Epidermal melanocyte (primary cell): ENCODE measurements at regions not wholly inside any gene's neighbourhood (a gene's known extent, or its start where the extent isn't known, plus 50 kb on each side); places are given as distances from the start of the nearest gene placed in this dataset.

Experiments used
- DNase-seq: peaks from one replicate; pipeline ENCODE4 v3.0.0; 2011; ENCODE audit warnings: low spot score; ENCODE audit not compliant: insufficient read length

GRCh38 chr2:41464395-41464794 lies 583.4 kb upstream of the PKDCC start:
- no peak for DNase-seq

GRCh38 chr2:41475959-41476358 lies 571.9 kb upstream of the PKDCC start:
- no peak for DNase-seq

DNA sequence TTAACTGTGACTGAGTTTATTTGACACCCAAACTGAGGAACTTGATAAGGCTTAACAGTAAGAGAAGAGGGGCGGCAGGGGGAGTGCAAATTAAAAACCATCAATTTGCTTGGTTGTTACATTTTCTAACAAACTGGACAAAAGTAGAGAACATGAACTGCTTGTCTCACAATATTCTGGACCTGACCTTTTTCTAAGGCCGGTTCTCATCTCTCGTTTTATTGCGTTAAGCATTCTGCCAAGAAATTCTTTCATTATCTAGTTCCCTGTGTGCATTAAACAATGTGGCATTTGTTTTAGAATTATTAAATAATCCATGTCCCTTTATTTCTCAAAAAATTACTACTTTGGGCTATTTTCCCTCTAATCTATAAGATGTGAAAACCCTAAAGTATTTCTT lies 565.2 kb upstream of the PKDCC start:
- DNase-seq, result no peak

DNA sequence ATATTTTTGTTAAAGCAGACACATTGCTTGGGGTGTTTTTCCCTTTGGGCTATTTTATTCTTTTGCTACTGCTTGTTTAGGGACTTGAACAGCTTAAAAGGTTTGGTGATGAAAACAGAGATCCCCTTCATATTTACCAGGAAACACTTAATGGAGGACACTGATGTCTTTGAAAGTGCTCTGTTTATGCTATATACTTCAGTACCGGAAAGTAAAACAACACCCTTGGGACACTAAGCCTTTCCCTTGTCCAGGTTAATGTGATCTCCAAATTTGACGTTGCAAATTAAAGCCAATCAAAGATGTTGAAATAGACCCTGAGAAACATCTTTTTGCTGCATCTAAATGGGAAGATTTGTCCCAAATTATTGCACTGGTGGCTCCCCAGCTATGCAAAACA lies 564.6 kb upstream of the PKDCC start:
- DNase-seq, result no peak

DNA sequence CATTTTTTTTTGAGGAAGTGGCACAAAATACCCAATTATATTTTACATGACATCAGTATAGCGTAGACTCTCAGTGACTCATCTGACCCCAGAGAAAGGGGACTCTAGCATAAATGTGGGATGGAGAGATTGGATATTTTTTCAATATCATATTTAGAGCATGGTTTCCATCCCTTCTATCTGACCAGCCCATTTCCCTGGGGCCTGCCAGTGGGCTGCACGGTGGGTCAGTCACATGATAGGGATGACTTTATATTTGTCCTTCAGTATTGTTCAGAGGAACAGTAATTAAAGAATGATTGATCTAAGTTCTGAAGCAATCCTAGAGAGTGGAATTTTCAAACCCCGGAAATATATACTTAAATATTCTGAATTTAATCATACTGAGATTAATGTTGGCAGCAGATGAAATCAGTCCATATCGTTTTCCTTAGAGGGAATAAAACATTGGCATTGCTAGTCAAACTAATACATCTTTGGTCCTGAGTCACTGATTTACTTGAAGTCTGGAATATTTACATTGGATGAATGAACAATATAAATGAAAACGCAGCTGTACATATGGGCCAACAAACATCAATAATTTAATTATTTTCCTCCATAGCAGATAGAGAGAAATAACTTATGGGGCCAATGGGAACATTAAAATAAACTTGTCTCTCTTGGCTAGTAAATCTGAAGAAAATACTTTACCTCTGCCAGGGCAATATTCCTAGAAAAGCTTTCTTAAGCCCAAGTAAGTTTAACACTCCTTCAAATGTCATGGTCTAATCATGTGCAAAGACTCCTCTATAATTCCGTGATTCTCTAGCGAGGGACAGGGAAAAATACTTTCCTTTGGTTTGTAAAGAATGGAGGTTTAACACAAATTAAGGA lies 563.6 kb upstream of the PKDCC start:
- no peak for DNase-seq

GRCh38 chr2:41484858-41485234 lies 563.0 kb upstream of the PKDCC start:
- DNase-seq, result no peak

DNA sequence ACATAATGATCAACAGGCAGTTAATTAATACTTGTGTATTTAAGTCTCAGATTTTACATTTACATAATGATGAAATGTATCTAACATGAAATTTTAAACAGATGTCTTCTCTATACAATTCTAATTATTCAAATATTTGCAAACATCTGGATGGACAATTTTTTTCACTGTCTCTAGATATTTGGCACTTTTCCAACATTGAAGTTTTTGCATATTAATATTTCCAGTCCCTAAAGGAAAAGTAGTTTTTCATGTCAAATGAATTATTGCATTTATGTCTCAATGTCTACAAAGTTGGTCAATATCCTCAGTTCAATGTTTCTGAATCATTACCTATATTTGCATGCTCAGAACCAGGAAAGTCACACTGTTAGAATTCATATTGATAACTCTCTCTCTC lies 560.9 kb upstream of the PKDCC start:
- DNase-seq, result no peak

GRCh38 chr2:41488888-41489287 lies 558.9 kb upstream of the PKDCC start:
- DNase-seq, result no peak

- no peak for DNase-seq
These were observed 558.2 kb upstream of the PKDCC start for GRCh38 chr2:41489638-41490037.

DNA sequence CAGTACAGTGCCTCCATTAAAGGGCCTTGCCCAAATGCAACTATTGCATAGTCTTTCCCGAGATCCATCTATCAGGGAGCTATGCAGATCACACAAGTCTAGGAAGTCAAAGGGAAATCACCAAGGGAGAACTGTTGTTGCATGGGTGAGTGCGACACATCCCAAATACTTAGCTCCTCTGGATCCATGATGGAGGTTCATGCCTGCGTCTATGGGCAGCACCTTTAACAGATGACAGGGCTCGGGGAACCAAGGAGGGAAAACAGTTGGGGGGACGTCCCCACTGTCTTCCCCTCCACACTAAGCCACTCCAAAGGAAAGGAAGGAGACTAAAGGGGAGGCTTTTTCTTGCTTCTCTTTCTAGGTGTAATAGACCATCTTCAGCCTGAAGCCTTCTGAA lies 552.8 kb upstream of the PKDCC start:
- no peak for DNase-seq

DNA sequence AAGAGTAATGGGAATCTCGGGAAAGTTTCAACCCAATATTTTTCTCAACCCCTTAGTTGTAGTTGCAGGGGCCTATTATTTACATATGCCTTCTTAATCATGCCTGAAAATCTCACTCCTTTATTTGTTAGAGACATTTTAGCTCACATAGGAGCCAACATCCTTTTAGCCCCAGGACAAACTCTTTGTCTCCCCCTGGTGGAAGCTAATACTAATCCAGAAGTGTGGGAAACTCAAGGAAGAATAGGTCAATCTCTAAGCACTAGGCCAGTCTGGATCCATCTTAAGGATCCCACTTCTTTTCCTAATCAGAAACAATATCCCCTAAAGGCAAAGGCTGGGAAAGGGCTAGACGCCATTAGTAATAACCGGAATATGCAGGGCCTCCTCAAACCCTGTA lies 550.9 kb upstream of the PKDCC start:
- DNase-seq, result no peak

DNA sequence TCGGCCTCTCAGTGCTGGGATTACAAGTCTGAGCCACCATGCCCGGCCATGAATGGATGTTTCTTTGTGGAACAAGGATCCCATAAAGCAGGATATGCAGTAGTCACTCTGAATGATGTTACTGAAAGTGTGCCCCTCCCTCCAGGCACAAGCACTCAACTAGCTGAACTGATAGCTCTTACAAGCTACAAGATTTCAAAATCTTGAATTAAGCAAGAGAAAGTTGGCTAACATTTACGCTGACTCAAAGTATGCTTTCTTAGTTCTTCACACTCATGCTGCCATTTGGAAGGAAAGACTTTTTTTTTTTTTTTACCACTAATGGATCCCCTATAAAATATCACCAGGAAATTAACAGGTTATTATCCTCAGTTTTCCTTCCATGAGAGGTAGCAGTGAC lies 549.0 kb upstream of the PKDCC start:
- no peak for DNase-seq

GRCh38 chr2:41500895-41501294 lies 546.9 kb upstream of the PKDCC start:
- no peak for DNase-seq

DNA sequence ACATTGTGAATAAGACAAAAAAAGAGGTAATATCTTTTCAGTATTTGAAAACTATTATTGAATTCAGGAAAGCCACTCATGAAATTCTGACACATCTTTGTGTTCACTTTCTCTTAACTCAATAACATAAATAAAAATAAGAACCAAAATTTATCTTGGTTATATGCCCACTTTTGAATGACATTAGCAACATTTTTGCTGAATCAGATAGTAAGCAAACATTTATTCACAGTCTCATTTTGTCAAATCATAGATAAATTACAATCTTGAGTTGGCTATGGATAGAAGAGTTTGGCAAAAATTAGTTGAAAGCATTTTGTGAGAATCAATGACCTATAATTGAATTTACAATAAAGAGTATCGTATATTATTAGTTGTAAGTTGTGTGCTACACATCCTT lies 545.1 kb upstream of the PKDCC start:
- DNase-seq, result no peak

GRCh38 chr2:41504532-41504931 lies 543.3 kb upstream of the PKDCC start:
- no peak for DNase-seq

DNA sequence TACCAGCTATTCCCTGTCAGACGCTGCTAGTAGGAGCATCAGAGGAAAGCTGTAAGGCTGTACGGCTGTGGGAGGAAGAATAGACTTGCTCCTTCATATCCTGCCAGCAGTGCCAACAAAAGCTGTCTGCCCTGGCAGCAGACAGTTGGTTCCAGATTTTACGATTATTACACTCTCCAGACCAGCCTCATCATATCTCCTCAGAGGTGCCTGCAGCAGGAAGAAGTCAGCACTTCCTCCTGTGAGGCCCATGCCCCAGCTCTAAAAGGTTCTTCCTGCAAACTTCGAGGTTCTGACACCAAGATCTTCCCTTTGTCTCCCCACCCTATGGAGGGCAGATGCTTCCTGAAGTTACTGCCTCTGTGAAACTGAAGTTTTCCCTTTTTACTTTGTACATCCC lies 537.7 kb upstream of the PKDCC start:
- no peak for DNase-seq

DNA sequence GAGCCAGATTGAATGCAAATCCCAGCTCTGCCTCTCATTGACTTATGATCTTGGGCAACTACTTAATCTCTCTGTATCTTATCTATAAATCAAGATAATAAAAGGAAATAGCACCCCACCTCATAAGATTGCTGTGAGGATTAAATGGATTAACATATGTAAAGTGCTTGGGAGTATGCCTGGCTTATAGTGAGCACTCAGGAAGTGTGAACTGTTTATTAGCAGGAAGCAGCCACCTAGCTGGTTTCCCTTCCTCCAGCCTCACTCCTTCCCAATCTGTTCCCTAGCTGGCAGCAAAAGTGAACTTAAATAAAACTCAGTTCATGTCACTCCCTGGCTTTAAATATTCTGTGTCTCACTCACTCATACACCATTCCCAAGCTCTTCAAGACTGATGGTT lies 526.6 kb upstream of the PKDCC start:
- no peak for DNase-seq

DNA sequence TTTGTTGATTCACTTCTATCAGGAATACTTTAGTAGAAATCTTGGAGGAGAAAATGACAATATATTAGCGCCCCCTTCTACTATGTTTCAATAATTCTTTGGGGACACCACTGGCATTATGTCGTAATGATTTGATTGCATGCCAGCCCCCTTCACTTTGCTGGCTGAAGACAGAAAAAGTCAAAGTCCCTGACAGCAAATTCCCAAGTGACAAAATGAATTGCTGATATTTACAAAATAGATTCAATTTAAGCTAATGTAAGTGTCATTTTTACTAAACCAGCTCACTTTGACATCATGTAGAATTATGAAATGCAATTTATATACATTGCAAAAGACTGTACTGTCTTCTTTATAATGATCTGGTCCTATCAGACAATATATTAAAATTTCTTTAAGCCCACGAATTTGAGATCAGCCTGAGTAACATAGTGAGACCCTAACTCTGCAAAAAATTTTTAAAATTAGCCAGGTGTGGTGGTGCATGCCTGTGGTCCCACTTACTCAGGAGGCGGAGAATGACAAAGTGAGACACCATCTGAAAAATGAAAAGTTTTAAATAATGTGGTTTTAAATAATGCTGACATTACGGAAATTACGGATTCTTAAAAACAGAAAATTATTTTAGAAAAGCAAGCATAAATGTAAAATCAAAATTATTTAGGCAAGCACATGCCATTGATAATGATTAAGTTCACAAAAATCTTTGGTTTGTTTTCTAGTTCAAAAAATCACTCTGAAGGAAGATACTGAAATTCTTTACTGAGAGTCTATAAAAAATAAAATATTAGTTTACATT lies 520.1 kb upstream of the PKDCC start:
- DNase-seq, result no peak

DNA sequence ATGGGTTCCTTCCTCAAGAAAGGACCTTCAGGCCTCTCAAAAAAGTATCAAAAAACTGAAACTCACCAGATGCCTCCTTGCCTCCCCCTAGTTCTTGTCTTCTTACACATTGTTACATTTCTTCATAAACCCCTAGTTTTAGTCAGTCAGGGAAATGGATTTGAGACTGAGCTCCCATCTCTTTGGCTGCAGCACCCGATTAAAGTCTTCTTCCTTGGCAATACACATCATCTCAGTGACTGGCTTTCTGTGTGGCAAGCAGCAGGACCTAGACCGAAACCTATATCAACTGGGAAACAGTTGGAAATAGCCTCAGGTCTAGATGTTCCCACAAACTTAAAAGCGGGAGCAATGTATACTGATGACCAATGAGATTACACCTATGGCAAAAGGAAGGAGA lies 512.2 kb upstream of the PKDCC start:
- DNase-seq, result no peak

DNA sequence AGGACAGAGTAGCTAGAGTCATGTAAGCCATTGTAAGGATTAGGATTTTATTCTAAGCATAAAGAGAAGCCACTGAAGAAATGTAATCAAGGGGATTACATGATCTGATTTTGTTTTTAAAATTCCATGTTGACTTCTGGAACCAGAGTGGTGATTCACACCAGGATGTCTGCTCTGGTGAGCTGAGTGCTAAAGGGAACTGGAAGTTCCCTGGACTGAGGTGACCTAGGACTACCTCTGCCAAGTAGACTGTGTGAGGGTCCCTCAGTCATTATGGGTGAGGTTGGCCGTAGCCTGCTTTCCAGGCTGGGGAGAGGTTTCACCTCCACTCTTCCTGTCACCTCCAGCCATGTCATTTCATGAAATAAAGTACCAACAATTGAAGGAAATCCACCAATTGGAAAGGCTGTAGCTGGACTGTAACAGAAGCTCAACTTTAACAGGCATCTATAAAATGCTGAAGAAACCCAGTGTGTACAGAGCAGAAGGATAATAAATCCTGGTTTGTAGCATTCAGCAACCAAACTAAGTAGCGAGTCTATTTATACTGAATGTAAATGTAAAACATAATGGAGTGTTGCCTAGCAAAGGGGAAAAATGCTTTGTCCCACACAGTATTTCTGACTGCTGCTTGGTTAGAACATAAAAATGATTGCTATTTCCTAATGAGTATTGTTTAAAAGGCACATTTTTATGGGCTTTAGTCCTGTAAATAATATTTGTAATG lies 507.4 kb upstream of the PKDCC start:
- DNase-seq, result no peak

DNA sequence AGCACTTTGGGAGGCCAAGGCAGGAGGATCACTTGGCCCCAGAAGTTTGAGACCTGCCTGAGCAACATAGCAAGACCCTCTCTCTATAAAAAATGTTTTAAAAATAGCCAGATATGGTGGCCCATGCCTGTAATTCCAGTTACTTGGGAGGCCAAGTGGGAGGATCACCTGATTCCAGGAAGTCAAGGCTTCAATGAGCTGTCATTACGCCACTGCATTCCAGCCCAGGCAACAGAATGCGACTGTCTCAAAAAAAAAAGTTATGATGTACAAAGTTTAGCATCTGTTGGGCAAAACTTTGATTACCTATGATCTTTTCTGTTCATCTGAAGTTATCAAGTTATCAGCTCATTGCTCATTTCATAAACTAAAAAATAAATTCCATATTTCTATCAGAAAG lies 504.1 kb upstream of the PKDCC start:
- no peak for DNase-seq

- no peak for DNase-seq
These were observed 503.1 kb upstream of the PKDCC start for GRCh38 chr2:41544709-41545108.
